Spleen (tissue), 11 donors: ENCODE measurements at regions not wholly inside any gene's neighbourhood (a gene's known extent, or its start where the extent isn't known, plus 50 kb on each side); places are given as distances from the start of the nearest gene placed in this dataset.

Experiments used
- DNase-seq: peaks from one replicate; pipeline ENCODE4 v3.0.0-alpha.2; 2020
- H3K27ac ChIP-seq, 8 donors: fragments of 200-600 bp; sonication (generic) in 7 of 8; 1 replicate in 4 of 8; 2 replicates in 4 of 8; pipeline versions ENCODE4 v1.5.0 to v1.8.0; 2016 to 2021; ENCODE audit warnings: inconsistent platforms in 4 of 8, mild to moderate bottlenecking in 4 of 8, moderate library complexity in 1 of 8
- H3K27me3 ChIP-seq, 7 donors: fragments of 200-600 bp; sonication (generic) in 6 of 7; replicated peaks in 1 of 7; 1 replicate in 4 of 7; 2 replicates in 3 of 7; pipeline versions ENCODE4 v1.5.0 to v1.8.0; 2016 to 2021; ENCODE audit warnings: inconsistent platforms in 3 of 7, mild to moderate bottlenecking in 1 of 7
- H3K36me3 ChIP-seq, 6 donors: fragments of 200-600 bp; sonication (generic) in 5 of 6; 1 replicate in 4 of 6; 2 replicates in 2 of 6; pipeline versions ENCODE4 v1.5.0 to v1.8.0; 2016 to 2021; ENCODE audit warnings: inconsistent platforms in 2 of 6
- H3K4me1 ChIP-seq, 6 donors: fragments of 200-600 bp; sonication (generic) in 5 of 6; 1 replicate in 3 of 6; 2 replicates in 3 of 6; pipeline versions ENCODE4 v1.5.0 to v1.8.0; 2016 to 2021; ENCODE audit warnings: inconsistent platforms in 3 of 6
- H3K4me3 ChIP-seq, 8 donors: fragments of 200-600 bp; sonication (generic) in 7 of 8; 1 replicate in 4 of 8; 2 replicates in 4 of 8; pipeline versions ENCODE4 v1.5.0 to v1.8.0; 2016 to 2021; ENCODE audit warnings: inconsistent platforms in 4 of 8, mild to moderate bottlenecking in 4 of 8, moderate library complexity in 2 of 8
- H3K9me3 ChIP-seq, 8 donors: fragments of 200-600 bp; sonication (generic) in 7 of 8; 1 replicate in 4 of 8; 2 replicates in 4 of 8; pipeline versions ENCODE4 v1.5.0 to v1.8.0; 2016 to 2021; ENCODE audit warnings: inconsistent platforms in 4 of 8
- CTCF ChIP-seq, 11 experiments: fragments of 200-600 bp in 7 of 11; fragments of 450-650 bp in 4 of 11; sonication (generic) in 4 of 11; IDR thresholded peaks in 8 of 11; conservative IDR thresholded peaks in 3 of 11; 1 replicate in 7 of 11; 2 replicates in 4 of 11; pipeline versions ENCODE4 v1.4.0 to v1.8.0; 2016 to 2021; ENCODE audit warnings: antibody characterized with exemption in 11 of 11, inconsistent platforms in 4 of 11, mild to moderate bottlenecking in 1 of 11
- POLR2A ChIP-seq, 3 donors: fragments of 450-650 bp; IDR thresholded peaks; one replicate each; pipeline ENCODE4 v1.5.1; 2017; ENCODE audit warnings: antibody characterized with exemption in 3 of 3, mild to moderate bottlenecking in 1 of 3
- POLR2AphosphoS5 ChIP-seq, 3 donors: sonication (generic); formaldehyde crosslinking; IDR thresholded peaks; one replicate each; pipeline ENCODE4 v1.5.1; 2017; ENCODE audit warnings: antibody characterized with exemption in 3 of 3
- WGBS, 5 donors: extraction: QIAGEN DNeasy Blood & Tissue Kit in 3 of 5; methylation state at CpG; one replicate each; pipeline versions ENCODE4 v1.1.5 to v1.1.7; 2013 to 2018; 5-methylcytosine and 5-hydroxymethylcytosine counted together
- intact Hi-C: fragments of 100-400 bp; cut with DNase I; formaldehyde crosslinking; loops from one replicate; pipeline ENCODE4 v1.15.0; 2023; ENCODE audit warnings: low total_unique reads
- donor health status: healthy with polysubstance abuse.
- donor health status: DM: no; HTN: no; CAD: no; lungs with moderate emphysema.
- donor health status: DM: no; HTN: no; CAD: no.
- donor health status: Bipolar disorder and iron deficiency.
- donor health status: healthy.
- donor health status: DM: no; HTN: no; CAD: no.
- donor health status: DM: yes; HTN: yes; CAD: no.

GRCh38 chr4:171348090-171348489, 465.1 kb upstream of the GALNTL6 start:
- no peak for DNase-seq
- Histone ChIP-seq H3K9me3 (no peaks in the 10 kb centered on the region), H3K4me1 (no peaks in the 10 kb centered on the region), H3K27me3 (no peaks in the 10 kb centered on the region), H3K27ac (no peak overlapping the region), H3K36me3 (no peaks in the 10 kb centered on the region), H3K4me3 (no peak overlapping the region)
- intact Hi-C loops = no loop called here
- WGBS, 5 donors = 75 to 87% (median 86%) methylated on average over 2 of the region's 2 CpGs
- no peak for TF ChIP-seq POLR2A (IDR thresholded peaks at IDR 0.05)
- no peak for TF ChIP-seq POLR2AphosphoS5 (IDR thresholded peaks at IDR 0.05)
- TF ChIP-seq CTCF (IDR thresholded peaks at IDR 0.05 in 8 of 11, conservative IDR thresholded peaks at IDR 0.05 in 3 of 11) = no peak

GRCh38 chr4:171342646-171343045, 470.6 kb upstream of the GALNTL6 start:
- no peak for DNase-seq
- Histone ChIP-seq H3K36me3 (no peaks in the 10 kb centered on the region), H3K9me3 (no peaks in the 10 kb centered on the region), H3K27ac (no peak overlapping the region), H3K4me3 (no peak overlapping the region), H3K4me1 (no peaks in the 10 kb centered on the region), H3K27me3 (no peaks in the 10 kb centered on the region)
- TF ChIP-seq CTCF (IDR thresholded peaks at IDR 0.05 in 8 of 11, conservative IDR thresholded peaks at IDR 0.05 in 3 of 11) (no peak), POLR2A (IDR thresholded peaks at IDR 0.05) (no peak), POLR2AphosphoS5 (IDR thresholded peaks at IDR 0.05) (no peak)
- intact Hi-C loops = no loop called here
- WGBS, 5 donors = 14 to 35% (median 28%) methylated on average over 3 of the region's 3 CpGs

- Histone ChIP-seq H3K4me3 (no peak overlapping the region), H3K27ac (no peak overlapping the region)
Measured at GRCh38 chr4:171340258-171340657, 472.9 kb upstream of the GALNTL6 start.

GRCh38 chr4:171334549-171334948, 478.7 kb upstream of the GALNTL6 start:
- H3K27ac ChIP-seq = no peak overlapping the region
- WGBS, 5 donors = 52 to 71% (median 58%) methylated on average over 4 of the region's 4 CpGs
- intact Hi-C loops = no loop called here
- no peak overlapping the region for H3K4me3 ChIP-seq
- DNase-seq = no peak
- no peaks in the 10 kb centered on the region for H3K27me3 ChIP-seq
- no peak for TF ChIP-seq CTCF (IDR thresholded peaks at IDR 0.05 in 8 of 11, conservative IDR thresholded peaks at IDR 0.05 in 3 of 11)
- TF ChIP-seq POLR2A (IDR thresholded peaks at IDR 0.05) = no peak
- TF ChIP-seq POLR2AphosphoS5 (IDR thresholded peaks at IDR 0.05) = no peak
- peaks cover 0 to 21% (median 5%) of the 10 kb centered on the region in 8 donors for H3K9me3 ChIP-seq
- H3K36me3 ChIP-seq = no peaks in the 10 kb centered on the region
- no peaks in the 10 kb centered on the region for H3K4me1 ChIP-seq

More at GRCh38 chr4:171340258-171340657, 472.9 kb upstream of the GALNTL6 start:
- no peak for DNase-seq
- no peaks in the 10 kb centered on the region for H3K36me3 ChIP-seq
- intact Hi-C loops = no loop called here
- no peaks in the 10 kb centered on the region for H3K9me3 ChIP-seq
- WGBS, 5 donors = 89 to 95% (median 92%) methylated on average over 6 of the region's 6 CpGs
- TF ChIP-seq POLR2A (IDR thresholded peaks at IDR 0.05) (no peak), CTCF (IDR thresholded peaks at IDR 0.05 in 8 of 11, conservative IDR thresholded peaks at IDR 0.05 in 3 of 11) (no peak), POLR2AphosphoS5 (IDR thresholded peaks at IDR 0.05) (no peak)
- no peaks in the 10 kb centered on the region for H3K4me1 ChIP-seq
- no peaks in the 10 kb centered on the region for H3K27me3 ChIP-seq
